NCI-H2171 (cell line): ENCODE measurements at regions not wholly inside any gene's neighbourhood (a gene's known extent, or its start where the extent isn't known, plus 50 kb on each side); places are given as distances from the start of the nearest gene placed in this dataset.
"Not testable (repeated sequence)": the region's sequence is repeated elsewhere in the genome, so short reads cannot be mapped to it uniquely, and the experiment has no call there.

Experiments used
- DNase-seq: peaks from one replicate; lab custom pipeline; 2025; lab: John Stamatoyannopoulos, UW

- no peak for DNase-seq
Observed at GRCh38 chr2:42999391-42999841, 207.0 kb upstream of the HAAO start.

GRCh38 chr2:42998721-42999120 lies 206.3 kb upstream of the HAAO start:
- no peak for DNase-seq

GRCh38 chr2:42996528-42996927 lies 204.1 kb upstream of the HAAO start:
- no peak for DNase-seq

GRCh38 chr2:42995752-42996422 lies 203.5 kb upstream of the HAAO start:
- no peak for DNase-seq

GRCh38 chr2:42989283-42990081 lies 197.1 kb upstream of the HAAO start:
- peak; percentile 3 for DNase-seq

- DNase-seq = not testable (repeated sequence)
Observed at GRCh38 chr2:42988055-42988454, 195.7 kb upstream of the HAAO start.

- DNase-seq = no peak
Observed at GRCh38 chr2:42987112-42987922, 194.9 kb upstream of the HAAO start.

DNA sequence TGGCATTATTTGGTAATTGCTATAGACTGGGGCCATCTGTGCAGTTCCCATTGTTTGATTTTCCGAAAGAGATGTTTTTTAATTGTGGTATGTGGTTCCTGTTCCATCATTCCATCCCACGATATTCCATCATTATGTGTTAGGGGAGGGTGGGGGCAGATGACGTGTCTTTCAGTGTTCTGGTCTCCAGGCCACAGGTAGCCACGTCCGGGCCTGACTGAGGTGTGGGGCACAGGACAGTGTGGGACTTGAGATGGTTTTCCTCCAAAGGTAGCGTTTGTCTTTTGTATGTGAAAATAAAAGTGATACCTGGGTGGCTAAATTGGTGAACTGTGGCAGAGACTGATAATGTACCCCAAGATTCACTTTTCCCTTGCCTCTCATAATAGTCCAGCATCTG lies 192.2 kb upstream of the HAAO start:
- no peak for DNase-seq

- DNase-seq = no peak
Observed at GRCh38 chr2:42984081-42984480, 191.7 kb upstream of the HAAO start.

- no peak for DNase-seq
Observed at GRCh38 chr2:42980764-42981416, 188.5 kb upstream of the HAAO start.

GRCh38 chr2:42979870-42980763 lies 187.7 kb upstream of the HAAO start:
- no peak for DNase-seq

GRCh38 chr2:42979416-42979869 lies 187.1 kb upstream of the HAAO start:
- no peak for DNase-seq

- no peak for DNase-seq
Observed at GRCh38 chr2:42978887-42979415, 186.6 kb upstream of the HAAO start.

DNA sequence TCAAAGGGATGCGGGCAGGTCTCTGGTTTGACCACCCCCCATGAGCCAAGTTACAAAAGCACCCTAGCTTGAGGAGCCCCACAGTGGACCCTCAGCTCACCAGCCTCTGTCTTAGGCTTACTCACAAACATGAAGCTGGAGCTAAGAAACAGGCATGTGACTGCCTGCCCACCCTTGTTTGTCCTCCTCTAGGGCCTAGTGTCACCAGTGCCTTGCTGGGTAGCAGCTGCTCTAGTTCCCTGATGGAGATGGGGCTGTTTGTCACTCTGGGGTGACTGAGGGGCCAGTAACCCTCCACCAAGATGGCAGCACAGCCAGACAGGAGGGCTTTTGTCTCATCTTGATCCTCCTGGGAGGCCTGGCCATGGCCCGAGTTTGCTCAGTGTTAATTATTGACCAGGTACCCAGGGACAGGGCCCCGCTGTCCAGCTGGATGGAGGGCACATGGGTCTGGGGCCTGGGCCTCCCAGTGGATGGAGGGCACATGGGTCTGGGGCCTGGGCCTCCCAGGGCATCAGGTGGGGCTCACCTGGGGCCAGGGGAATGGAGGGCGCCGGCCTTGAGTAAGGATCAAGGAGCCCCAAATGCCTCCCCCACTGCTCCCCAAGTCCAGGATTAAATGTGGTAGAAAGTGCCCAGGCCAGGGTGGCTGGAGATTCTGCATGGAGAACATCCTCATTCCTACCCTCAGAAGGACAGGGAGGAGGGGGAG lies 185.9 kb upstream of the HAAO start:
- DNase-seq = no peak

GRCh38 chr2:42977270-42978174 lies 185.1 kb upstream of the HAAO start:
- DNase-seq = no peak

- DNase-seq = no peak
Observed at GRCh38 chr2:42976351-42976750, 184.0 kb upstream of the HAAO start.

- peak; percentile 2 for DNase-seq
Observed at GRCh38 chr2:42974721-42975717, 182.6 kb upstream of the HAAO start.
